ENCODE measurements at regions not wholly inside any gene's neighbourhood (a gene's known extent, or its start where the extent isn't known, plus 50 kb on each side); places are given as distances from the start of the nearest gene placed in this dataset.

- H3K27ac ChIP-seq (ENCODE audit: low read depth in 1 of 2, low read length in 1 of 2), result no peak overlapping the region
- 56 to 65% methylated on average over 3 of the region's 3 CpGs for WGBS, 2 donors
- peaks cover 0 to 7% (median 0%) of the 10 kb centered on the region in 3 donors for H3K27me3 ChIP-seq (ENCODE audit: control insufficient read depth in 3 of 3, insufficient read depth in 3 of 3, low read length in 2 of 3)
- no peaks in the 10 kb centered on the region for H3K4me1 ChIP-seq (ENCODE audit: control insufficient read depth in 5 of 5, insufficient read depth in 5 of 5, low read length in 5 of 5)
- H3K36me3 ChIP-seq (ENCODE audit: control insufficient read depth in 4 of 4, insufficient read depth in 4 of 4, low read length in 4 of 4), result no peaks in the 10 kb centered on the region
- no peak overlapping the region for H3K9ac ChIP-seq (ENCODE audit: insufficient read depth in 1 of 2, low read length in 2 of 2)
- DNase-seq (no peak), ATAC-seq (ENCODE audit: insufficient read depth, low FRiP score) (no peak)
- H3K9me3 ChIP-seq (ENCODE audit: control insufficient read depth in 4 of 4, insufficient read depth in 3 of 4, low read length in 3 of 4), result no peaks in the 10 kb centered on the region
- TF ChIP-seq, protein P1, sequence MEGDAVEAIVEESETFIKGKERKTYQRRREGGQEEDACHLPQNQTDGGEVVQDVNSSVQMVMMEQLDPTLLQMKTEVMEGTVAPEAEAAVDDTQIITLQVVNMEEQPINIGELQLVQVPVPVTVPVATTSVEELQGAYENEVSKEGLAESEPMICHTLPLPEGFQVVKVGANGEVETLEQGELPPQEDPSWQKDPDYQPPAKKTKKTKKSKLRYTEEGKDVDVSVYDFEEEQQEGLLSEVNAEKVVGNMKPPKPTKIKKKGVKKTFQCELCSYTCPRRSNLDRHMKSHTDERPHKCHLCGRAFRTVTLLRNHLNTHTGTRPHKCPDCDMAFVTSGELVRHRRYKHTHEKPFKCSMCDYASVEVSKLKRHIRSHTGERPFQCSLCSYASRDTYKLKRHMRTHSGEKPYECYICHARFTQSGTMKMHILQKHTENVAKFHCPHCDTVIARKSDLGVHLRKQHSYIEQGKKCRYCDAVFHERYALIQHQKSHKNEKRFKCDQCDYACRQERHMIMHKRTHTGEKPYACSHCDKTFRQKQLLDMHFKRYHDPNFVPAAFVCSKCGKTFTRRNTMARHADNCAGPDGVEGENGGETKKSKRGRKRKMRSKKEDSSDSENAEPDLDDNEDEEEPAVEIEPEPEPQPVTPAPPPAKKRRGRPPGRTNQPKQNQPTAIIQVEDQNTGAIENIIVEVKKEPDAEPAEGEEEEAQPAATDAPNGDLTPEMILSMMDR (IDR thresholded peaks at IDR 0.05; ENCODE audit: control extremely low read depth, extremely low read depth), result no peak
- H3K4me3 ChIP-seq, result no peak overlapping the region
These were observed 193.3 kb upstream of the SYNDIG1 start for GRCh38 chr20:24275946-24276705.

GRCh38 chr20:24273251-24273650, 196.2 kb upstream of the SYNDIG1 start:
- Histone ChIP-seq H3K4me3 (no peak overlapping the region), H3K9me3 (ENCODE audit: control insufficient read depth in 4 of 4, insufficient read depth in 3 of 4, low read length in 3 of 4) (no peaks in the 10 kb centered on the region), H3K27ac (ENCODE audit: low read depth in 1 of 2, low read length in 1 of 2) (no peak overlapping the region), H3K36me3 (ENCODE audit: control insufficient read depth in 4 of 4, insufficient read depth in 4 of 4, low read length in 4 of 4) (no peaks in the 10 kb centered on the region), H3K9ac (ENCODE audit: insufficient read depth in 1 of 2, low read length in 2 of 2) (no peak overlapping the region), H3K4me1 (ENCODE audit: control insufficient read depth in 5 of 5, insufficient read depth in 5 of 5, low read length in 5 of 5) (no peaks in the 10 kb centered on the region), H3K27me3 (ENCODE audit: control insufficient read depth in 3 of 3, insufficient read depth in 3 of 3, low read length in 2 of 3) (peaks cover 0 to 7% (median 0%) of the 10 kb centered on the region in 3 donors)
- ATAC-seq (ENCODE audit: insufficient read depth, low FRiP score) (no peak), DNase-seq (no peak)
- TF ChIP-seq, protein P1 (IDR thresholded peaks at IDR 0.05; ENCODE audit: control extremely low read depth, extremely low read depth), result no peak

DNA sequence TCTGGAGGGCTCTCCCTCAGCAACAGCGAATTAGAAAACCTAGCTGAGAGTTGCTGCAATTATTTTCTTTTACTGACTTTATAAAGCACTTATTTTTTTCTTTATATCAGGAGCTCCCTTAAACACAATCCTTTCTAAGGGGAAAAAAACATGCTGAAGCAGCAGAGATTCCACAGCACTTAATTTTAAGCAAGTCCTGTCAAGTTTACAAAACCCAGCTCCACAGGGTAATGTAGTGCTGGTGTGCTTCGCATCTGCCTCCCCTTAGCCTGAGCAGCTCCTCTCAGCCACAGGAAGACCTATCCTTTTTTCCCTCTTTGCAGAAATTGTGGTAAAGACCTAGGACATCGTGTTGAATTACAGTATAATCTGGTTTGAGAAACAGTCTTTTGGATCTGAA, 208.1 kb upstream of the SYNDIG1 start:
- Histone ChIP-seq H3K4me1 (ENCODE audit: control insufficient read depth in 5 of 5, insufficient read depth in 5 of 5, low read length in 5 of 5) (no peaks in the 10 kb centered on the region), H3K27ac (ENCODE audit: low read depth in 1 of 2, low read length in 1 of 2) (no peak overlapping the region), H3K27me3 (ENCODE audit: control insufficient read depth in 3 of 3, insufficient read depth in 3 of 3, low read length in 2 of 3) (peaks cover 0 to 1% (median 0%) of the 10 kb centered on the region in 3 donors), H3K4me3 (no peak overlapping the region), H3K36me3 (ENCODE audit: control insufficient read depth in 4 of 4, insufficient read depth in 4 of 4, low read length in 4 of 4) (no peaks in the 10 kb centered on the region), H3K9ac (ENCODE audit: insufficient read depth in 1 of 2, low read length in 2 of 2) (no peak overlapping the region), H3K9me3 (ENCODE audit: control insufficient read depth in 4 of 4, insufficient read depth in 3 of 4, low read length in 3 of 4) (no peaks in the 10 kb centered on the region)
- TF ChIP-seq, protein P1 (IDR thresholded peaks at IDR 0.05; ENCODE audit: control extremely low read depth, extremely low read depth), result no peak
- 79 to 86% methylated on average over 3 of the region's 3 CpGs for WGBS, 2 donors
- ATAC-seq (ENCODE audit: insufficient read depth, low FRiP score) (no peak), DNase-seq (no peak)

- WGBS, 2 donors, result 92 to 97% methylated on average over 3 of the region's 3 CpGs
- H3K27ac ChIP-seq (ENCODE audit: low read depth in 1 of 2, low read length in 1 of 2), result no peak overlapping the region
- H3K4me1 ChIP-seq (ENCODE audit: control insufficient read depth in 5 of 5, insufficient read depth in 5 of 5, low read length in 5 of 5), result no peaks in the 10 kb centered on the region
- H3K9me3 ChIP-seq (ENCODE audit: control insufficient read depth in 4 of 4, insufficient read depth in 3 of 4, low read length in 3 of 4), result no peaks in the 10 kb centered on the region
- no peak overlapping the region for H3K4me3 ChIP-seq
- ATAC-seq (ENCODE audit: insufficient read depth, low FRiP score), result no peak
- no peaks in the 10 kb centered on the region for H3K36me3 ChIP-seq (ENCODE audit: control insufficient read depth in 4 of 4, insufficient read depth in 4 of 4, low read length in 4 of 4)
- no peak overlapping the region for H3K9ac ChIP-seq (ENCODE audit: insufficient read depth in 1 of 2, low read length in 2 of 2)
- DNase-seq, result no peak
- TF ChIP-seq, protein P1 (IDR thresholded peaks at IDR 0.05; ENCODE audit: control extremely low read depth, extremely low read depth), result no peak
- no peaks in the 10 kb centered on the region for H3K27me3 ChIP-seq (ENCODE audit: control insufficient read depth in 3 of 3, insufficient read depth in 3 of 3, low read length in 2 of 3)
These were observed 212.3 kb upstream of the SYNDIG1 start for GRCh38 chr20:24257171-24257570.
